GM21786 (cell line): ENCODE measurements at regions not wholly inside any gene's neighbourhood (a gene's known extent, or its start where the extent isn't known, plus 50 kb on each side); places are given as distances from the start of the nearest gene placed in this dataset.

Source experiments
- ATAC-seq: cut with Tn5 transposase; IDR thresholded peaks from one replicate; pipeline ENCODE4 v1.9.1; 2021; ENCODE audit not compliant: unreplicated experiment

DNA sequence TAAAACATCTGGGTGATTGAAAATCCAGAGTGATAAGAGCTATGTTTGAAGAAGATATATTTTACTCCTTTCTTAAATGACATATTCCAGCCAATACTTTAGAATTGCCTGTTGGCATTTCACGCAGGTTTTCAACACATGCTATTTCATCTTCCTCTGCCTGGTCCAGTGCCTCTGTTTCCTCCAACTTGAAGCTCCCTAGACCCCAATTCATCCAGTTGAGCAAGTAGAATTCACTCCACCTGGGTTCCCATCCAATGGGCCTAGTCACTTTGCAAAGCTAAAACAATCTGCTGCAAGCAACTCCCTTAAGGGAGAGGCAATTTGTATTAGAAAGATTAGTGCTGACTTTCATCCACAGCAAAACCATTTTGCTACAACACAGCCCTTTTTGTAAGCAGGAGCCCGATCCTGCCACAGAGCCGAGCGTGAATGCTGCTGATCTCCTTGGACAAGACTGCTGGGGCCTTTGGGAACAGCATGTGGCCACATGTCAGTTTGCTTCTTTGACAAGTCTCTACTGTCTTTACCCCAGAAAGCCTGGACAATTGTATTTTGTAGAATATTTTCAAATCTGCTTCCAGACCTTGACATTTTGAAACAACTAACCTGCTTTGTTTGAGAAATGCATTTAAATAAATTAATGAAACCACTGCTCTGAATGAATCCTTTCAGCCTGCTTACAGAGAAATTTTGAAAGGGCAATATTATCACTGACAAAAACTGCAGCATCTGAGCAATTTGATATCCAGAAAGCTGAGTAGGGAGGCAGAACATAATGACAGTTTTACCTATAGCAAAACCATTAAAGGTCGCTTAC, 259.1 kb downstream of the TDRD15 start:
- no peak for ATAC-seq

DNA sequence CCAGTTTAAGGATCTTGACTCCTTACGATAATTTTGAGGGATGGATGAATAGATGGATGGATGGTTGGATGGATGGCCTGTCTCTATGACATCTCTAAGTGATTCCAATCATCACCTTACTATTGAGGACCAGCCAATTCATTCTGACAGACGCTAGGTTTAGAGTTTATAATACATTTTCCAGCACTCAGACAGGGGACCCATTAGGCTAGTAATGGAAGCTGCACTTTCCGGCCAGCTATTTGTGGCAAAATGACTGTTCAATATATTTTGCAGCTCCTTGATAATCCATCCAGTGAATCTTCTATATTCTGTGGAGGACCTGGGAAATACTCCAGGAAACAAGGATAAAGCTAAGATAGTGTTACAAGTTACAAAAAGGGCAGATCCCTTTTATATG, 262.9 kb downstream of the TDRD15 start:
- ATAC-seq: no peak

DNA sequence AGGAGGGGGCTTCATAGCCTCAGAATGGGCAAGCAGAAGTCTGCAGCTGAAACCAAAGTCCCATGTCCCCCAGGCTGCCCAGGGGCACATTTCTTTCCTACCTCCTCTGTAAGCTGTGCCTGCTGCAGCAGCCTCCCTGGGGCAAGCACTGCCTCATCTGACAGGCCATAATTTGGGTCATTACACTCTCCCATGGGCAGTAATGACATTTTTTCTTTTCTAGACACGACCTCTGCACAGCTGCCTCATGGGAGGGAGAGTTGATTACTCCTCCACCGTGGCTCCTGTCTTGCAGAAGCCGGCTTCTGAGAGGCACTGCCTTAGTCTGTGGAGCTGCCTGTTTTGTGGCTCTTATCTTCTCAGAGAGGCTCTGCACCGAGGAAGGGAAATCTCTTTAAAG, 268.9 kb downstream of the TDRD15 start:
- ATAC-seq: no peak

- ATAC-seq: no peak
Observed at GRCh38 chr2:21393173-21393572, 269.4 kb downstream of the TDRD15 start.

- ATAC-seq: peak; percentile 62
Observed at GRCh38 chr2:21395366-21395765, 271.6 kb downstream of the TDRD15 start.

GRCh38 chr2:21396252-21396651, 272.5 kb downstream of the TDRD15 start:
- ATAC-seq: no peak

DNA sequence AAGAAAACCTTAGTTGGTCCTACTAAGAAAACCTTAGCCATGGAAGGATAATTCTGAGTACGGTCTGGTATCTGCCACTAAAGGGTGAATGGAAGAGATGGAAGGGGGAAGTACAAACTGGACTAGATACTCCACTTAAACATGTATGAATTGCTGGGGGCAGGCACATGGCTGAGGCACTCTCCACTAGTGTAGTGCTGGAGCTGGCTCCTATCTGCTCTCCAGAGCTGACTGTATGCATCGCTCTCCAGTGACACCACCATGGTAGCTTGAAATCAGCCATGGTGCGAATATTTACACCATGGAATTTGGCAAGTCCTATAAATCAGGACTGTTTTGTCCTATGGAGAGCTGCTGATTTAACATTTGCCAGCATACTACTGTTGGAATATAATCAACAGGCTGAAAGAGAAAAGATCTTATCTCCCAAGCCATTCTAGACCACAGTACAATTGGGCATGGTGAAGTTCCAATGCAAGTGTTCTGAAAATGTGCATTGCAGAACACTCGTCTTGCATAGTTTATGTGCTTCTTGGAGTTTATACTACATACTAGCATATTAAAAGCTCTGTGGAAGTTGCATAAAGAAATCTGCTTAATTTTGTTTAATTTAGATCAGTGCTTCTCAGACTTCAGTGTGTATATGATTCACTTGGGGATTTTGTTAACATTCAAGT, 277.4 kb downstream of the TDRD15 start:
- ATAC-seq: no peak

- no peak for ATAC-seq
Observed at GRCh38 chr2:21404137-21404536, 280.4 kb downstream of the TDRD15 start.

- ATAC-seq: no peak
Observed at GRCh38 chr2:21404827-21405625, 281.3 kb downstream of the TDRD15 start.

- ATAC-seq: no peak
Observed at GRCh38 chr2:21406386-21406785, 282.6 kb downstream of the TDRD15 start.

GRCh38 chr2:21406911-21407310, 283.1 kb downstream of the TDRD15 start:
- no peak for ATAC-seq

DNA sequence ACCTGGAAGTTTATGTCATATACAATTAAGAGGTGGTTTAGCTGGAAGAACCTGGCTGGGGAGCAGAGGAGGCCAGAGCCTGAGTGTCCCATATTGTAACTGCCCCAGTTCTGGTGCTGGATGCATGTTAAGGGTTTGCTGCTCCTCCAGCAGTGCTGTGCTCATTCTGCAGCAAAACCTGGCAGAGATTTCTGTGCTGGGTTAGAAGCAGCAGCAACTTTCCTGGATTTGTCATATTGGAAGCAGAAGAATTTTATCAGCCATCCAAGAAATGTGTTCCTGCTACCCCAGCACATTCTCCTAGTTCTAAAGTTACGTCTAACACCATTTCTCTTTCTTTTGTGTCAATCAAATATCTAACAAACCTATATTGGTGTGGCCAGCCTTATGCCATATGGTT, 284.1 kb downstream of the TDRD15 start:
- no peak for ATAC-seq

- no peak for ATAC-seq
Observed at GRCh38 chr2:21411741-21412140, 288.0 kb downstream of the TDRD15 start.

- no peak for ATAC-seq
Observed at GRCh38 chr2:21412944-21413443, 289.2 kb downstream of the TDRD15 start.

DNA sequence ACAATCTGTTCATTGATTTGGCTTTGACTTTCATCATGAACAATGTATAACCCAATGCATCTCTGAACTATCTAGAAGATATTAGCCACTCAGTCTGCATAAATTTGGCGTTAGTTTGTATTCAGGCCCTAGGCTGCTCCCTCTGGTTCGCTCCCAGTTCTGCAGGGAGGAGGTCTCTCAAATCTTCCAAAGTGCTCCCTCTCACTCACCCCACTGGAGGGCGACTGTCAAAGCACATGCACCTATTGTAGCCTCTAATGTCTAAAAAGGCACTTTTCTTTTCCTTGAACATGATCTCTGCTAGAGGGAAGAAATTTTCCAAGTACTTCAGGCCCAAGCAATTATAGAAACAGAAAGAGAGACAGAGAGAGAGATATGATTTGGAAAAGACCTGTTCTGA, 291.5 kb downstream of the TDRD15 start:
- no peak for ATAC-seq

- ATAC-seq: no peak
Observed at GRCh38 chr2:21416226-21416625, 292.5 kb downstream of the TDRD15 start.

DNA sequence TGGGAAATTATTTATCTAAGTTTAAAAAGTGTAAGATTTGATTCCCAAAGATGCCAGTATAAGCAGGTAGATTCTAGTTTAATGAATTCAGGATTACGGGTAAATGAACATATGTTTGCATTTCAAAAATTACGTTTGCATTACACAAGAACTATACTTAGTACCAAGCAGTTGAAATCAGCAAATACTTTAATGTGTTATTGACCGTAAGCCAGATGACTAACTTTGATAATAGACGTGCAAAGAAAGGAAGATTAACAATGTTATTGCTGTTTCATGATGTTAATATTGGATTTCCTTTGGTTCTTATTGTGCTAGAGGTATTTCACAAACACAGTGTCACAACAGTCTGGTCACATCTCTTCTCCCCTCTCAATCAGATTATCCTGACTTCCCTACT, 294.7 kb downstream of the TDRD15 start:
- ATAC-seq: no peak

DNA sequence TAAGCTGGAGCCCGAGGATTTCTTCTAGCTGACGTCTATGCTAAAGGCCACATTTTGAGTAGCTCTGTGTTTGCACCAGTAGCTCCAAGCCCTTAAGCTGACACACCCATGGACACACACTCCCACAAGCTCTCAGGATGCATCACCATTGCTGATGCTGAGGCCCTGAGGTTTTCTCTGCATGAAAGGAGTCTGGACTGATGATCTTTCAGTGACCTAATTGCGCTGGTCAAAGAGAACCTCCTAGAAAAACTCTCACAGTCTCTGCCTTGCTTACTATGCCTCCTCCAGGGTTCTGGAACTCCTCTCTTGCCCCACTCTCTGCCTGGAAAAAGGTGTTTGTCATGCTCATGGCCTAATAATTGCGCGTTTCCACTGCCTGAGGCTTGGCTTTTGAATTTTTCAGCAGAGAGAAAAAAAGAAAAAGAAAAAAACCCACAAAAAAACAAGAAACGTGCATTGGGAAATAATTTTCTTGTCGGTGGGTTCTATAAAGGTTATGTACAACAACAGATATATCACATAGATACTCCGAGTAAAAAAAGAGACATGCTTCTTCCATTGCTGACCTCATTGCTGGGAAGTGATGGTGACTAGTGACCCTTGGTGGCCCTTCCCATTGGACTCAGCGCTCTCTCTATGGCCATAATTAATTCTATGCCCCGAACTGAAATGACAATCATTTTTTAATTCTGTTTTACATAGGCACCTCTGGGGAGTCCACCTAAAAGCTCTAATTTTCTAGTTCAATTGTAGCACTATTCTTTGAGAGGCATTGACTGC, 297.0 kb downstream of the TDRD15 start:
- ATAC-seq: no peak

DNA sequence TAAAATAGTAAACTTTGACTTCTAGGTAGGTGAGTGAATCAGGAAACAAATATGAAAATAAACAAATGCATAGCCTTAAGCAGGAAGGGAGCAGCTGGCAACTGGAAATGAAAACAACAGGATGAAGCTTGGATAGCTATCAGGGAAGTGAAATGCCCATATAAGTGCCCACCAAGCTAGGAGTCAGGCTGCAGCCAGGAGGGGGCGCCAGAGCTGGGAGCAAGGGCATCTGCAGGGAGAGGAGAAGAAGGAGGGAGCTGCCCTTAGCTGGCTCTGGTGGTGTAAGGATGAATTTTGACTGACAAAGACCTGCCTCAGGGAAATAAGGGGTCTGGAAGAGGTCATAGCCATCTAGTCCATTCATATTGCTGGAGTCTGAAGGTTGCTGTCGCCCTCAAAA, 298.3 kb downstream of the TDRD15 start:
- peak; percentile 76 for ATAC-seq

- ATAC-seq: no peak
Observed at GRCh38 chr2:21422724-21423522, 299.2 kb downstream of the TDRD15 start.
